Inflammatory macrophage (primary cell): ENCODE measurements at regions not wholly inside any gene's neighbourhood (a gene's known extent, or its start where the extent isn't known, plus 50 kb on each side); places are given as distances from the start of the nearest gene placed in this dataset.
"Not testable (repeated sequence)": the region's sequence is repeated elsewhere in the genome, so short reads cannot be mapped to it uniquely, and the experiment has no call there.

Experiments
- DNase-seq, 2 donors: peaks; one replicate each; pipeline ENCODE4 v3.0.0-alpha.2; 2020 to 2022

DNA sequence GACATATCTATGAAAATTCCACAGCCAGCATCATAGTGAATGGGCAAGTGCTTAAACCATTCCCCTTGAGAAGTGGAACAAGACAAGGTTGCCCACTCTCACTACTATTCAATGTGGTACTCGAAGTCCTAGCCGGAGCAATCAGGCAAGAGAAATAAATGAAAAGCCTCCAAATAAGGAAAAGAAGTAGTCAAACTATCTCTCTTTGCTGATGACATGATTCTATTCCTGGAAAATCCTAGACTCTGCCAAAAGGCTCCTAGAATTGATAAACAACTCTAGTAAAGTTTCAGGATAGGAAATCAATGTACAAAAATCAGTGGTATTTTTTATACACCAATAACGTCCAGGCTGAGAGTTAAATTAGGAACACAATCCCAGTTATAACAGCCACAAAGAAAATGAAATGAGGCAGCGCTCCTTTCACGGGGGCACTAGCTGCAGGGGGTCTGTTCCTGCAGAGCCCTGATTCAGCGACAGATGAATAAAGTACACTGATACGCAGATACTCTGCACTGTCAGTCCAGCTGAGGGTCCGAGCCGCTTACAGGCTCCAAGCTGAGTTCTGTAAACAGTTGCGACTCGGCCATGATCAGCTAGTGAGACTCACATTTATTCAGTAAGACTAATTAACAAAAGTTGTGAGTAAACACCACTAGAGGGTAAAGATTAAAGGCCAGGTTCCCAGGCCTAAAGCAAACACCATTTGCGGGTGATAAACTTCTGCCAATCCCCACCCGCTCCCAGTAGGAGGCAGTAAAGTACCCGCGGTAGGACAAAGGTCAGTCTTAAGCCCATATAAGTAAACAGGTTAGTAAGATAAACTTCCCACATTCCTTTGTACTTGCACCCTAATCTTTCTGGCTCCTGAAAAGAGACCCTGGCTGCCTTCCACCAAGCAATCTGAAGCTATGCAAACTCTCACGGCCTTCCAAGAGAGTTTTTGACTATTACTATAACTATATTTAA lies 290.6 kb upstream of the GRID2 start:
- no peak for DNase-seq

DNA sequence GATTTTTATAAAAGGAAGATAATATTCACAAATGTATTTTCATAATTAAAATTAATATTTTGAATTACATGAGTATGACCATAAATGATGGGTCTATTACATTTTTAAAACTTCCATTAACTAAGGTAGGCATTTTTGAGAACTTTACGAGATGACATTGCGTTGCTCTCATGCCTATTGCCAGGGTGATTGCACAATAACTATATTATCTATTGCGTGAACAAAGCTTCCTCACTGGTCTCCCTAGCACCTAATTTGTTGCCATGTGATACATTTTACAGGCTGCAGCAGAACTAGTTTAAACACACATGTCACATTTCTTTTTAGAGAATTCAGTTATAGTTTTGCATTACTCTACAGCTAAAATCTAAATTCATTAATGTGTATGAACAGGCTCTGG lies 289.7 kb upstream of the GRID2 start:
- DNase-seq = no peak

DNA sequence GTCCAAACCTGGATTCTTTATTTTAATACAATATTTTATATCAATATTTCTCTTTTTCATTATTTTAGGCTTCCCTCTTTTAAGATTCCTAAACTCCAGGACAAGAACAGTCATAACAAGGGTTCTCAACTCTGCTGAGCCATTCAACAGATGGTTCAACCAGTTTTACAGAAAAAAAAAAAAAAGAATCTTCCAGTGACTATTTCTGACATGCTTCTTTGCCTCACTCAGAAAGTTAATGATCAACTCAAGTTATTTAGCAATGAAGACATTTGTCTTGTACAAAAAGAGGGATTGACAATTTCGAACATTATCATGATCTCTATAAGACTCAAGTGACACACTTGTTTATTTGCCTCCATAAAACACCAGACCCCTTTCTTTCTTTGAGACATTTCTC lies 282.6 kb upstream of the GRID2 start:
- DNase-seq = no peak

DNA sequence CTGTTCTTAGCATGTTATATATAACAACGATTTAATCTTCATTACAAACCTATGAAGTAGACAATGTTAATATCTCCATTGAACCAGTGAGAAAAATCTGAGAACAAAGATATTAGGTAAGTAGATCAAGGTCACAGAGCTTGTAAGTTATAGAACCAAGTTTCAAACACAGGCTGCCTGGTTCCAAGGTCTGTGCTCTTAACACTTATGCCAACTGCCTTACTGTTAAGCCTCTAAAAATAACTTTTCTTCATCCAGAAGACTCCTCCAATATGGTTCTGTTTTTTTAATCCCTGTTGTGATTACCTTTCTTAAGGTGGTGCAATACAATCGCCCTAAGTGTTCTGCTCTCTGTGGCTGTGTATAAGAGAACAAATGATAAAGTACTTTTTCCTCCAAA lies 282.0 kb upstream of the GRID2 start:
- no peak for DNase-seq

DNA sequence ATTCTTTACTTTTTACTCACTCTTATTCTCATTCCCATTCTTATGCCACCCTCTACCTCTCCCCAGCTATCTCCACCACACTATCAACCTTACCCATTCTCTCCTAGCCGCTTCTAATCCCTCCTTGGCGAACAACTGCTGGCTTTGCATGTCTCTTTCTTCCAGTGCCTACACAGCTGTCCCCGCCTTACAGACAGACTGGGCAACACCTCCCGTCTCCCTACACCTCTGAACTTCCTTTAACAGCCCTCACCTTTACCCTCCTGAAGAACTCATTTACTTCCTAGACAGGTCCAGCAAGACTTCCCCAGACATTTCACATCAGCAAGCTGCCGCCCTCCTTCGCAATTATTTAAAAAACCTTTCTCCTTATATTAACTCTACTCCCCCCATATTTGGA lies 274.9 kb upstream of the GRID2 start:
- not testable (repeated sequence) for DNase-seq

DNA sequence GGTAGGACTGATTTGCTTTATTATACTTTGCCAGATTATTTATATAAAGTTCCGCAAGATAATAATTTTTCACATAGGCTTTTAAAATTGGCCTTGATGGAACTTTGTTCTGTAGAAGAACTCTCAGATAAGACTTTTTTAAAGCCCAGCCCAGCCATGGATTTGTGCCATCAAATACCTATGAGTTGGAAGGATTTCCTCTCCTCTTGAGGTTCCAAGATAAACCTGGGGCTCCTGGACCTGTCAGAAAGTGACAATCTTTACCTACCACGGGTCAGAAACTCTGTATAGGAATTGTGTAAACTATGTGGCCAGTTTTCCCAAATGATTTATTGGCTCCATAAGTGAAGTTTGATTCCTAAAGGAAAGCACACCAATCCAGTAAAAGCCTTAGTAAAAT lies 271.9 kb upstream of the GRID2 start:
- DNase-seq = no peak

DNA sequence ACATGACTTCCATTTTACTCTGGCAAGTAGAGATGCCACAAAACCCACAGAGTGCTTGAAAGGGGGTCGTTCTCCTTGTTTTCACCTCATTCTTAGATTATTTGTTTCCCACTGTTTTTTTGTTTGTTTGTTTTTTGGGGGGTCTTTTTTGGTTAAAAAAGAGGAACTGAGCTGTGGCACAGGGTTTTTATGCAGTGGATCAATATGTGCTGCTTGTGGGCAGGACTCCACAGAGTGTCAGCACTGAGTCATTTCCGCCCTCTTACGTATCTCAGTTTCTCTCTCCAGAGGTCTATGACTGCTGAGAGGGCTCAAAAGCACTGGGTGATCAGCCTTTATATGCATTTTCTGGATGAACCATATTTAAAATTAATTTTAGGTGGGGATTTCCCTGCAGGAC lies 268.1 kb upstream of the GRID2 start:
- no peak for DNase-seq

DNA sequence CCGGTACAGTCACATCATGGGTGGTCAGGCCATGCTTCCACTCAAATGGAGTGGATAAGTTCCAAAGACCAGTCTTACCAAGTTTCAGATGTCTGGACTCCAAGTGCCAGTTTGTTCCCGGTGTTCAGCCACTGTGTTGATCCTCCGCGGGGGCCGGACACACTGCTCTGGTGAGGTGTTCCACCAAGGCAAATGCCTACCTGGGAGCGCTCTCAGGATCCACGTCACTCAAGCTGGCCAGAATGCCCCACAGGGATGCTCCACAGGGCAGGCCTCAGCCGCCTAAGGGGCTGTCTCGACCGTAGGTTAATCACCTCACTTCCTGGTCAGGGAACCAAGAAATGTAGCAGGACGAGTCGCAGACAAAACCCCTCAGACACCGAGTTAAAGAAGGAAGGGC lies 258.0 kb upstream of the GRID2 start:
- no peak for DNase-seq

DNA sequence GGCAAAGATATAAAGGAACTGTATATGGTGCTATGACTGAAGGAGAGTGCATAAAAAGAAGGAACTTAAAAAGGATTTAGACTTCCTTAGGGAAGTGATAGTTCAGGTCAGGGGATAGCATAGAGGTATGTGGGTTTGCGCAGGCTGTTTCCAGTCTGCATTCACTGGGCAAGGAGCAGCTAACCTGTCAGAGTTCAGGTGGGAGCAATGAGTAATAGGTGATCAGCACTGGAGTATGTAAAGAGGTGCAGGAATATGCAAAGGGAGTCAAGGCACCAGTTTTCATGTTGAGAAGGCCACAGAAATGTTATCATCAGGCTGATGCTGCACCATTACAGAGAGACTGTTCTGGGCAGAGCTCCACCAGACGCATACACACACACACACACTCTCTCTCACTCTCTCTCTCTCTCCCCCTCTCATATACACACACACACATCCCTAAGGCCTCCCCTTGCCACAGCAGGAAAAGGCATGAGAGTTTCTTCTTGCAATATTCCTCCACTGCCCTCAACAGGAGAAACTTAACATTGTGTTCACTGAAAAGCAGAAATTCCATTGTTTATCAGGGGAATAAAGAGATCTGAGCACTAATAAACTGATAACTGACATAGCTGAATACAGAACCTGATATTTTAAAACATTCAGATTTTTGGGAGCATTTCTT lies 256.4 kb upstream of the GRID2 start:
- no peak for DNase-seq

DNA sequence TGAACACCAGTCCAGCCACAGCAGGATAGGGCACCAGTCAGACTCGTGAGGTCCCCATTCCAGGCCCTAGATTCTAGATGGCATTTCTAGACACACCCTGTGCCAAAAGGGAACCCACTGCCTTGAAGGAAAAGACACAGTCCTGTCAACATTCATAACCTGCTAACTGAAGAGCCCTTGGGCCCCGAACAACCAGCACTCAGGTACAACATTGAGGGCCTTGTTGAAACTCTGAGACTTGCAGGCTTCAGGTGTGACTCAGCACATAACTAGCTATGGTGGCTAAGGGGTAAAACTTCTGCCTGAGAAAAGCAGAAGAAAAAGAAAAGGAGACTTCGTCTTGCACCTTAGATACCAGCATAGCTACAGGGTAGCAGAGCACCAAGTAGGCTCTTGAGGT lies 252.9 kb upstream of the GRID2 start:
- no peak for DNase-seq

DNA sequence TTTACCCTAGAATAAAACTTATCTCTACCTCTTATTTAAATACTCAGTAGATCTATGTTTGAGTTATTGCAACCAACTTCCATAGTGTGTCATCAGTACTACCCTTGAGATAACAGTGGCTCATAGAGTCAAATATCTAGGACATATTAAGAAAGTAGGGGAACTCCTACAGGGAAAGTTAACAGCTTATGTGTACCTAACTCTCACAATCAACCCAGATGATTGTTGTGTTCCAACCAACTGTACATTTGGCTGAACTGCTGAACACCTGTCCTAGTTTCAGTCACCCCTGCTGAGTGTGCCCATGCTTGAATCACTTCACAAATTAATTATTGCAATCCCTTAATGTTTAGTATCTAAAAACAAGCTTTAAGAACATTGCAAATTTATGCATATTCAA lies 244.2 kb upstream of the GRID2 start:
- no peak for DNase-seq

DNA sequence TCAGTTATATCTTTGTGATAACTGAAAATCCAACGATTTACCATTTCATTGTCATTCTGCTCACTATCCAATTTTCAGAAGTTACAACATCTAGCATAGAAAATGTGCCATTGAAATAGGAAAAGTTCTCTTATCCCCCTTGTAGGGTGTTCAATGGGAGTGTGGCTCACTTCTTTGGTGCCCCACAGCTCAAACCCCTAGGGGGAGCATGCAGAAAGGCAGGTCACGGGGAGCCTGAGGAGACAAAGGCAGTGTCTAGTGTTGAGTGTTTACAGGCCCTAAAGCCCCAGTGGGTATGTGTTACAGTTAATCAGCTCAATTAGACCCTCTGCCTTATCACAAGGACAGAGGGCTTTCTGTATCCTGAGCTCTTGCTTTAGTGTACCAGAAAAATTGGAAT lies 243.4 kb upstream of the GRID2 start:
- DNase-seq = no peak

DNA sequence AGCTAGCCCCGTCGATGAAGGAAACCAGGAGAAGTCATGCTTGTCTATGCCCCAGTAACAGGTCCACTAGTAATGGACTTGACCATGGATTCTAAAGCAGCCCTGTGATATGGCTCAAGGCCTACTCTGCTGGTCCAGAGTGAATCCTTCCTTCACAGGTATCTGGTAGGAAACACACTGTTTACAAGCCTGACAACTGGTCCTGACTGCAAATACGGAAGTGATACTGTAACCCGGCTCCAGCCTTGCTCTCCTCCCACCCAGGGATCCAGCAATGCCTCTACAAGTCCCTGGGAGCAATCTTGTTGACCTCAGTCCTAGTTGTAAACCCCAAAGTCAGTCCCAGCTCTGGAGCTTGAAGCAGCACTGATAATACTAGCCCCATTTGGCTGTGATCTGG lies 239.2 kb upstream of the GRID2 start:
- no peak for DNase-seq

DNA sequence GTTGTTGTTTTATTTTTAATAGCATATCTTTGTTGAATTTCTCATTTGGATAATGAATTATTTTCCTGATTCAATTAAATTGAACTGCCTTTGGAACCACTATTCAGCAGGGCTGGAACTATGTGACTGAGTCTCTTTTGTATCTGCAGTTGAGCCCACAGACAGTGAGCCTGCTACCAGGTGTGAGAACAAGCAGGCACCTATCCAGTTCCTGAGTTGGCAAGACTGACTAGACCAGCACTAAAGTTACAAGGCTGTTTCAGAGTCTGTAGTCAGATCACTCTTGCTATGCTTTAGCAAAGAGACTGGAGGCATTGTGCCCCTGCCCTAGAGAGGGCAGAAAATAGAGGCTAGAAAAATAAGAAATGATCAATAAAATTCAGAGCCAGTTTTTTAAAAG lies 237.3 kb upstream of the GRID2 start:
- DNase-seq = no peak

DNA sequence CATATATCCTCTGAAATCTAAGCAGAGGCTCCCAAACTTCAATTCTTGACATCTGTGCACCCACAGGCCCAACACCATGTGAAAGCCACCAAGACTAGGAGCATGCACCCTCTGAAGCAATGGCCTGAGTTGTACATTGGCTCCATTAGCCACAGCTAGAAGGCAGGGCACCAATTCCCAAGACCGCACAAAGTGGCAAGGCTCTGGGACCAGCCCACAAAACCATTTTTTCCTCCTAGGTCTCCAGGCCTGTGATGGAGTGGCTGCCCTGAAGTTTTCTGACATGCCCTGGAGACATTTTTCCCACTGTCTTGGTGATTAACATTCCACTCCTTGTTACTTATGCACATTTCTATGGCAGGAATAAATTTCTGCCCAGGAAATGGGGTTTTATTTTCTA lies 232.2 kb upstream of the GRID2 start:
- DNase-seq = no peak

DNA sequence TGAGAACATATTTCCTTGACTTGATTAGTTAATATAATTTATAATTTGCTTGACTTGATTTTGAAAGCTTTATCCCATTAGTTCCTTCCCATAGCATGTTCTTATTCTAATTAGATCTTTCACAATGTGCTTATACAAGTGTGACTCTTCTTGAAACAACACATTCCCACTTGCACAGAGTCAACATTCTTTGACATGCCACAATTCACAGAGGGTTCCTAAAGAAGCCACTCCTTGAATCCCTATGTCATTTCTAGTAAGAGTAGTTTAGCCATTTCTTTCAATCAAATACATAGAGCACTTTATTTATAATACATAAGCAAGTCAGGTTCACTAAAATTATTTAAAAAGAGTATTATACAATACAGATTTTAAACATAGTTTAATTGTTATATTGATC lies 228.9 kb upstream of the GRID2 start:
- DNase-seq = no peak

DNA sequence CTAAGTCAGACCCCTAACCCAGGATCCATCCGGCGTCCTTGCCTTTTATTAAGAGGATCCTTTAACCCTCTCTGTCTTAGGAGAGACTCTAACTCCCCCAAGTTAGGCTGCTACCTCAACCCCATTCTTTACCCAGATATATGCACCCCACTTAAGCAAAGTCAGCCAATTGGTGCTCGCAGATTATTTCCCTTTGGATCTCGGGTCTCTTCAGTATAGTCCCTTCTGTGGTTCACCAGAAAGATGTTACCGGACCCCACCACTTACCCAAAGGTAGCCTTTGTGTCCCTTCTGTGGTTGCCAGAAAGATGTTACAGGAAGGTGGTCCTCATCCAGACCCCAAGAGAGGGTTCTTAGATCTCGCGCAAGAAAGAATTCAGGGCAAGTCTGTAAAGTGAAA lies 212.9 kb upstream of the GRID2 start:
- no peak for DNase-seq

DNA sequence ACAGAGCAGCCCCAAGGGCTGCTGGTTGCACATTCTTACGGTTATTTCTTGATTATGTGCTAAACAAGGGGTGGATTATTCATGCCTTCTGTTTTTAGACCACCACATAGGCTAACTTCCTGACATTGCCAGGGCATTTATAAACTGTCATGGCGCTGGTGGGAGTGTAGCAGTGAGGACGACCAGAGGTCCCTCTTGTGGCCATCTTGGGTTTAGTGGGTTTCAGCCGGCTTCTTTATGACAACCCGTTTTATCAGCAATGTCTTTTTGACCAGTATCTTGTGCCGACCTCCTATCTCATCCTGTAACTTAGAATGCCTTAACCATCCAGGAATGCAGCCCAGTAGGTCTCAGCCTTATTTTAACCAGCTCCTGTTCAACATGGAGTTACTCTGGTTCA lies 212.4 kb upstream of the GRID2 start:
- DNase-seq = no peak

DNA sequence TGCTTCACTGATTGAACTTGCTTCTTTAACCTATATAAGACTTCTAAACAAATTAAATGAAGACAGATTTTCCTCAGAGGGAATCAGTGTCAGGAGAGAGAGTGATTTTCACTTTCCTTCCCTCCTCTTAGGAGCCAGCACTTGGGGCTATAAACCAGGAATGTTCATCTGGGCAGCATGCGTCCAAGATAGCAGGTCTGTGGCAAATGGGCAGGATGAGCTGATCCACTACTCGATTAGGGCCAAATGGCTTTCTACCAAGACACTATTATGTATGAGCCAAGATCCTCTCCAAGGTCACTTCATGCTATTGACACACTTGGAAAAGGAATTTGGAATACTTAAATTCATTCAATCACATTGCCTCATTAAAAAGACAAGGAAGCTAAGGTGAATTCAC lies 203.9 kb upstream of the GRID2 start:
- no peak for DNase-seq

DNA sequence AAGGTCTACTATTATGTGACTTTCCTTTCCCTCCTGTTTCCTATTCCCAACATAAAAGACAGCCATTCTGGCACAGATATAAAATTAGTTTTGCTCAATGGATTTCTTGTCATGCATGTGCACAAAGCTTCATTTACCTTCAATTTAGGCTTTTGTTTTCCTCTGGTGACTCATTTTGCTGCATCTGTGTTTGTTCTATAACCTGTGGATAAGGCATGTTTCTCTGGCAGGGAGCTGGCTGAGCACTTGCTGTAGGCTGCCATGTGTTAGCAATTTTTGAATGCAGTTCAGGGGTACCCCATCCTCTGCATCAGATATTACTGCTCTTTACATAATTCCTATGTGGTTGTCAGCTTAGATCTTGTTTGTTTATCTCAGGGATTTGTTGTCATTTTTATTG lies 202.8 kb upstream of the GRID2 start:
- no peak for DNase-seq

DNA sequence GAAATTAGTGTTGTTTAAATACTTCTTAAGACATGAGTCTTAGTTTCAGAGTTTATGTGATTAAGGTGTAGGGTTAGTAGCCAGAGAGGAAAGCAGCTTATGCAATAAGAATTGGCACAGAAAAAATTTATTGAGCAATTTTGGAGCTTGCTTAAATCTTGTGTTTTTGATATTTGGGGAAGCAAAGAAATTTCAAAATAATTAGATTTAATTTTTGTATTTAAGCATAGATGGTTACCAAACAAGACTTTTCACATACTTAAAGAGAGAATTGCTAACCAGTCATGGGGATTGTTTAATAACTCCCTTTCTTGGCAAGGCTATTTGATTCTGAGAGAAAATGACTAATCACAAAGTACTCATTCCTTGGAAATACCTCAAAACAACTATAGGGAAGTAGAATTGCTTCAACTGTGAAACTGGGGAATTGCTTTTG lies 202.0 kb upstream of the GRID2 start:
- DNase-seq = peak; percentile 43 to 91

DNA sequence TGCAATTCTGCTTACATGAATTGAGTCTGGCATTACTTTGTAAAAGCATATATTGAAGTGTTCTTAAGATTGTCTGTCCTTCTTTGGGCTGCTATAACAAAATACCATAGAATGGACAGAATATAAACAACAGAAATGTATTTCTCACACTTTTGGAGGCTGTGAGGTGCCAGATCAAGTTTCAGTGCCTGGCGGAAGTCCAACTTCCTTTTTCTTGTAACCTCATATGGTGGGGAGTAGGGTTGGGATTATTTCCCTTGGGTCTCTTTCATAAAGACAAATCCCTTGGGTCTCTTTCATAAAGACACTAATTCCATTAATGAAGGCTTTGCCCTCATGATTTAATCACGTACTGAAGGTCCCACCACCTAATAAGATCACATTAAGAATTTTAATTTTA lies 199.3 kb upstream of the GRID2 start:
- DNase-seq = peak in 1 of 2 donors; percentile 40

DNA sequence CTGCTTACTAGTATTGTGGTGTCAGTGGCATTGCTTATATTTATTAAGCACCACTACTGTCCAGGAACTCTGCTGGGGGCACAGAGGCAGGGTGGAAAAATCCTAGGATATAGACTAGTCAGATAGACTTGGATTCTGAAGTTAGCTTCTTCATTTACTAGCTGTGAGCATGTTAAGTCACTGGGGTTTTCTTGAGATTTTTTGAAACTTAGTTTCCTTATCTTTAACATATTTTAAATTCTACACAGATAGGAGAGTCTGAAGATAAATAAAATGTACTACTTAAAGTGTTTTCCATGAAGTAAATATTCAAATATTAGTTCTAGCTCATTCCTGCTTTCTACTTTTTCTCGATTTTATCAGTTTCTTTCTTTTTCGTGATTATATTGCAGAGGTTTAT lies 196.9 kb upstream of the GRID2 start:
- no peak for DNase-seq

DNA sequence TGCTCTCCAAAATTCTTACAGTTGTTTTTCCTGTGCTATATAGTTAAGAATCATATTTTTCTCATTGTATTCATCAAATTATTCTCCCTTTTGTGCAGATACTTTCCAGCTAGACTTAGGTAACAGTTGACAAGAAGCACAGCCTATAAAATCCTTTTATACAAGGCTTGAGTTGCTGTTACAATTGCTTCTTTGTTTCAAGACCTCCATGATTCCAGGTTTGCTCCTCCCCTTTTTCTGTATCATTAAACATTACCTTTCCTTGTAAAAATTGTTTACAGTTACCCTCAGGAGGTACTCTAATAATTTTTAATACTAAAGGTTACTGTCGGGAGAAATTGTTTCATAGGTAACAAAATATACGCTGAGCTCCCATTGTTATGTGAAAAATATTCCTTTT lies 192.3 kb upstream of the GRID2 start:
- no peak for DNase-seq
